ENCODE measurements at regions not wholly inside any gene's neighbourhood (a gene's known extent, or its start where the extent isn't known, plus 50 kb on each side); places are given as distances from the start of the nearest gene placed in this dataset.

DNA sequence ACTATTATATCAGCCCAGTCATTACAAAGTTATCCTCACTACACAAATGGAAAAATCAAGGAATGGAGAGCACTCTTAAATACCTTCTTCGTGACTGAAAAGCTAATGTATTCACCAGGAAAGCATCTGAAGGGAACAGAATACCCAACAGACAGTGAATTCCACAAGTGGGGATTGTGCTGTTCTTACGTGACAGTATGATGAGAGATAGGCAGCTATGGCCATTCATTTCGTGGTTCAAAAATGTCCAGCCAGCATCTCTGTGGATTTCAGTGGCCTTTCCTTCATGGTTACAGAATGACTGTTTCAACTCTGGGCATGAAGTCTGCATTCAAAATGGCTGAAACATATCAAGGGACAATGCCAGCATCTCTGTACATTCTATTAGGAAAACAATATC, 323.8 kb downstream of the PRELID2 start:
- TF ChIP-seq TAF1 (IDR thresholded peaks at IDR 0.05; ENCODE audit: borderline replicate concordance, low read depth, low read length) = no peak
- no peak for FAIRE-seq
- DNase-seq (ENCODE audit: insufficient read length) = no peak

DNA sequence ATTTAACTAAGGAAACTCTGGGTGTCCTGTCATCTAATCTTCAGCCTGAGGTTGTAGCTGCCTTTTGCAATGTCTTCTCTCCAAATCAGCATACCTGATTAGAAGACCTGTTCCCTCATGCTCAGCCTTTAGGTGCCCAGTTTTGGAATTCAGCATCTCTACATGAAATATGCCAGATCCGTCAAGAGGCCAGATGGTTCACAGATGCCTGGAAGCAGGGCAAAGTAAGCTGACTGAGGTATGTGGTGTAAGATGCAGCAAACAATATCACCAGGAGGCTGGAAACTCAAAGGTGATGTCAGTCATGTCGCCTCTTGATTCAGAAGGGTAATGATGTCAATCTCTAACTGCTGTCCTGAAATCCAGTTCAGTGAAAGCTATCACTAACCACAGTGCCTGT, 324.4 kb downstream of the PRELID2 start:
- TF ChIP-seq POLR2A (IDR thresholded peaks at IDR 0.05; ENCODE audit: low read depth, low read length) (no peak), POLR2AphosphoS5 (IDR thresholded peaks at IDR 0.05; ENCODE audit: low read depth, low read length) (no peak), TAF1 (IDR thresholded peaks at IDR 0.05; ENCODE audit: borderline replicate concordance, low read depth, low read length) (no peak)
- DNase-seq (ENCODE audit: insufficient read length) (no peak), FAIRE-seq (no peak)

DNA sequence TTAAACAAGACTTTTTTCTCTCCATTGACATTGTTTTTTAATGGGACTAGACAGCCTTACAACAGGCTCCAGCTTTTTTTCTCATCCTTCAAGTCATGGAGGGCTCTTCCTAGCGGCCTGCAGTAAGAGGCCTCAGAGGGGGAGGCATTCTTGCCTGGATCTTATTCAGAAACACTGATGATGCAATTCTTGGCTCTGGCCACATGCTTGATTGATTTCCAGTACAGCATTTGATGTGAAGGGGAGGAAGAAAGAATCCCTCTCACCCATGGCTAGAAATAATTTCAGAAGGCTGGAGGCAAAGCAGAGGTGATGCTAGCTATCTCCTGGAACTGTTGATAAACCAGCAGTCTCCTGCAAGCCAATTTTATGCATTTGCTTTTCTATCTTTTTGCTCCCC, 324.8 kb downstream of the PRELID2 start:
- TF ChIP-seq TAF1 (IDR thresholded peaks at IDR 0.05; ENCODE audit: borderline replicate concordance, low read depth, low read length) (no peak), POLR2AphosphoS5 (IDR thresholded peaks at IDR 0.05; ENCODE audit: low read depth, low read length) (no peak), POLR2A (IDR thresholded peaks at IDR 0.05; ENCODE audit: low read depth, low read length) (no peak)
- DNase-seq (ENCODE audit: insufficient read length) (no peak), FAIRE-seq (no peak)

DNA sequence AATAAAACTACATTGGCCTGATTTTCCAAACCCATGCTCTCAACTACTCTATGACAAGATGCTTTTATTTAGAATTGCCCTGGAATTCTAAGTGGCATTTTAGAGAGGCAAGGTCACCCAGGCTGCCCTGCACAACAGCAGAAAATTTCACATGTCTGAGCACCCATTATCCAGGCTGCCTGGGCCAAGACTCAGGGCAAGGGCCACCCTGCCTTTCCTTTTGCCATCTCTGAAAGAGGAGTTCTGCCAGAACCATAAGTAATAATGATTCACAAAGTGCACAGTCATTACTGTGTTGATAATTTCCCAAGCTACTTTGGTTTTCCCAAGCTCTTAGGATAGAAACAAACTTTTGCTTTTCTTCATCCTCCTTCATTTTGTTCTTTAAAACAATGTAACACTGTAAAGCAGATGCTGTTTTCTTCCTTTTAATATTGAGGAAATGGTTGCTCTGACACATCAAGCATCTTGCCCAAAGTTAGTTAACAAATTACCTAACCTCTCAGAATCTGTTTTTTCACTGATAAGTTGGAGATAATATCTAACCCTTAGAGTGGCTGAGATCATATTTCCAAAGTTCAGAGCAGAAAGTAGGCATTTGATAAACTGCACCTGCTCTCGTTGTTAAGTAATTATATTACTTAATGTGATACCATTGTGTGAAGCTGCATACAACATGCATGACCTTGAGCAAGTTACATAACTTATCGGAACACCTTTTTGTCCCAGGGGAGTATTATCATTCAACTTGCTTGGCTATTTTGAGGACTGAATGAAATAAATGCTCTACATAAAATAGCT, 325.6 kb downstream of the PRELID2 start:
- no peak for DNase-seq (ENCODE audit: insufficient read length)
- no peak for TF ChIP-seq POLR2A (IDR thresholded peaks at IDR 0.05; ENCODE audit: low read depth, low read length)
- TF ChIP-seq POLR2AphosphoS5 (IDR thresholded peaks at IDR 0.05; ENCODE audit: low read depth, low read length) = no peak
- no peak for TF ChIP-seq TAF1 (IDR thresholded peaks at IDR 0.05; ENCODE audit: borderline replicate concordance, low read depth, low read length)
- no peak for FAIRE-seq

DNA sequence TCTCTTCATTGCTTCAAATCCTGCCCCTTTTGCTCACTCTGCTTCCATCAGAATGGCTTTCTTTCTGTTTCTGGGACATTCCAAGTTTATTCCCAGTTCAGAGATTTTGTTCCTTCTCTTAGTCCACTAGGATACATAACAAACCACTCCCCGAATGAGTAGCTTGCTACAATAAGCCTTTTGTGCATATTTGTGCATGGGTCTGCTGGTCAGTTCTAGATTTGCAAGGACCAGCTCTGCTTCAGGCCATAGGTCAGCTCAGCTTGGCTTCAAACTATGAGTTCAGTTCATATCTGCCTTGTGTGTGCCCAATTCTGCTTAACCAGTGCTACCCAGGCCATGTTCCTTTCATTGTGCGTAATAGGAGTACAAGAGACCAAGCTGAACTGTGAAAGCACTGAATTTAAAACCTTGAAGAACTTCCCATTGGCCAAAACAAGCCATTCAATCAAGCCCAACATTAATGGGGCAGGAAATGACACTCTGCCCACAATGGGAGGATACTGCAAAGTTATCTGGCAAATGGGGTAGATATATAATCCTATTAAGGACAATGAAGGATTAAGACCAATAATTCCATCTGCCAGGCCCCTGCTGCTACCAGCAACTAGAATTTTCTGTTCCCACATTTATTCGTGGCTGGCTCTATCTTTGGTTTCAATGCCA, 328.8 kb downstream of the PRELID2 start:
- FAIRE-seq (no peak), DNase-seq (ENCODE audit: insufficient read length) (no peak)
- TF ChIP-seq TAF1 (IDR thresholded peaks at IDR 0.05; ENCODE audit: borderline replicate concordance, low read depth, low read length) (no peak), POLR2AphosphoS5 (IDR thresholded peaks at IDR 0.05; ENCODE audit: low read depth, low read length) (no peak), POLR2A (IDR thresholded peaks at IDR 0.05; ENCODE audit: low read depth, low read length) (no peak)

DNA sequence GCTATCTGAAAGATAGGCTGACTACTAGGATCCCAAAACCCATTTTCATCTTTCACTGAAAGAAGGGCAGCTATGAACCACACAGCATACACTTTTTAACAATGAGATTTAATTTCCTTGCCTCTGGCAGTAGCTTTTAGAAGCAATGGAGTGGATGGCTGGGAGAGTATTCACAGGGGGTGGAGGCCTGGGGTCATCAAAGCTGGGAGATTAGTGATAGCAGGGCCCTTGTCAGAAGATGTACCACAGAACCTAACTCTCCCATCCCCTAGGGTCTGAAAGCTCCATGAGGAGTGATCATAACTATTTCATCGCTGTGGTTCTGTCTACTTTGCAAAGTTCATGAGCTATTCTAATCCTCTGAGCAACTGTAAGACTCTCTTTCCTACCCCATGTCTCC, 332.2 kb downstream of the PRELID2 start:
- DNase-seq (ENCODE audit: insufficient read length) (no peak), FAIRE-seq (no peak)
- TF ChIP-seq POLR2AphosphoS5 (IDR thresholded peaks at IDR 0.05; ENCODE audit: low read depth, low read length) = no peak
- no peak for TF ChIP-seq TAF1 (IDR thresholded peaks at IDR 0.05; ENCODE audit: borderline replicate concordance, low read depth, low read length)
- no peak for TF ChIP-seq POLR2A (IDR thresholded peaks at IDR 0.05; ENCODE audit: low read depth, low read length)

DNA sequence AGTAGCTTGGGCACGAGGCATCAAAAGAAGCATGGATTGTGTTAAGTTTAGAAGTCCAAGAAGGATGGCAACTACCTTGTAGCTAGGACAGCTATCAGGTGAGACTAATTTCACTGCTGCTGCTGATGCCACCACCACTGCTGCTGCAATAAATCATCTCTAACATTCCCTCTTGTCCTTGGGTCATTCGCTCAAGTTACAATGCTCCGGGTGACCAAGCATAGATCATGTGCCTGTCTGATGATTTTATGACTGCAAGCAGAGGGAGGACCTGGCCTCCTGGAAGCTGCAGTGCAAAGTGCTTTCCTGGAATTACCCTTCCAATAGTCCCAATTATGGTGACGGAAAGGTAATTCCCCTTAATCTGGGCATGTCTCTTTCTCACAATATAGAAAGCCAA, 334.4 kb downstream of the PRELID2 start:
- no peak for DNase-seq (ENCODE audit: insufficient read length)
- no peak for TF ChIP-seq POLR2A (IDR thresholded peaks at IDR 0.05; ENCODE audit: low read depth, low read length)
- no peak for TF ChIP-seq POLR2AphosphoS5 (IDR thresholded peaks at IDR 0.05; ENCODE audit: low read depth, low read length)
- no peak for TF ChIP-seq TAF1 (IDR thresholded peaks at IDR 0.05; ENCODE audit: borderline replicate concordance, low read depth, low read length)
- FAIRE-seq = no peak

DNA sequence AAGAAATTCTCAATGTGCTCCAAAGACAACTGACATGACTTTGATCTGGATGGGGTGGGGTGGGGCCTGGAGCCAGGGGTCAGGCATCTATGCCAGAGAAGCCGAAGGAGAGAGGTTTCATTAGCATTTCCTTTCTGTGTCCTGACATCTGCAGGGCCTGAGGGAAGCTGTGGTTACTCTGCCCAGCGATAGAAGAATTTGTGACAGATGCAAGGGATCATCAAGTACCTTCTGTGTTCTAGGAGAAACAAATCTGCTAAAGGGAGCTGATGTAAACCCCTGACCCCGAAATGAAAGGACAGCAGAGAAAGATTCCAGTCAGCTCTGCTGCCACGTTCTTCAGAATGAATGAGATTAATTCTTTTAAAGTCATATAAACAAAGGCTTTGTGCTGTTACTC, 335.7 kb downstream of the PRELID2 start:
- DNase-seq (ENCODE audit: insufficient read length) (no peak), FAIRE-seq (no peak)
- TF ChIP-seq POLR2A (IDR thresholded peaks at IDR 0.05; ENCODE audit: low read depth, low read length) (no peak), POLR2AphosphoS5 (IDR thresholded peaks at IDR 0.05; ENCODE audit: low read depth, low read length) (no peak), TAF1 (IDR thresholded peaks at IDR 0.05; ENCODE audit: borderline replicate concordance, low read depth, low read length) (no peak)

DNA sequence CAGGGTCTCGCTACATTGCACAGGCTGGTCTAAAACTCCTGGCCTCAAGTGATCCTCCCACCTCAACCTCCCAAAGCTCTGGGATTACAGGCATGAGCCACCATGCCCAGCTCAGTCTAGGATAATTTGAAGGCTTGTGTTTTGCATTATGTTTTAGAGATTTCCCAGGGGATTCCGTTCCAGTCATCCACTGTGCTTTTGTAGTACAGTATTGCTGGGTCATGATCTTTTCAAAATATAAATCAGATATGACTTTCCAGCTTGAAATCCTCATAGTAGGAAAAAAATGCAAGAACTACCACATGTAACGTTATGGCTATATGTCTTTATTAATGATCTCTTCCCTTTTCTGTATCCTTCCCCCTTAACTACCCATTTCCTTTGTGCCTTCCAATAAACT, 338.1 kb downstream of the PRELID2 start:
- DNase-seq (ENCODE audit: insufficient read length) (no peak), FAIRE-seq (no peak)
- TF ChIP-seq POLR2A (IDR thresholded peaks at IDR 0.05; ENCODE audit: low read depth, low read length) (no peak), TAF1 (IDR thresholded peaks at IDR 0.05; ENCODE audit: borderline replicate concordance, low read depth, low read length) (no peak), POLR2AphosphoS5 (IDR thresholded peaks at IDR 0.05; ENCODE audit: low read depth, low read length) (no peak)

DNA sequence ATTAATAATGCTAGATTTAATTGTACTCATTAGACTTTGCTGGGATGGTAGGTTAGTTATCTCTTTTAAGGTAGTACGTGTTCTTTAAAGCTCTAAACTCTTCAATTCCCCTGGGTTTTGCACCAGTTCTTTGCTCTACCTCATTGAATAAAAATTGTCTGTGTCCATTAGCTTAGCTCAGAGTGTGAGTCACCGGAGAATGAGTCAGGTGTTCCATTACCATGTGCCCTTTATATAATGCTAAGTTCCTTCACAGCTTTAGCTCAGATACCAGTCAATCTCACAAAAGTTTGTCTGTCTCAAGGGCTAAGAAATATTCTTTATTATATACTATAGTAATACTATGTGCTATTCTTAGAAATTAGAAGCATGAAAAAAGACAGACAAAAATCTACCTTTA, 339.4 kb downstream of the PRELID2 start:
- FAIRE-seq (no peak), DNase-seq (ENCODE audit: insufficient read length) (no peak)
- TF ChIP-seq POLR2A (IDR thresholded peaks at IDR 0.05; ENCODE audit: low read depth, low read length) (no peak), TAF1 (IDR thresholded peaks at IDR 0.05; ENCODE audit: borderline replicate concordance, low read depth, low read length) (no peak), POLR2AphosphoS5 (IDR thresholded peaks at IDR 0.05; ENCODE audit: low read depth, low read length) (no peak)

DNA sequence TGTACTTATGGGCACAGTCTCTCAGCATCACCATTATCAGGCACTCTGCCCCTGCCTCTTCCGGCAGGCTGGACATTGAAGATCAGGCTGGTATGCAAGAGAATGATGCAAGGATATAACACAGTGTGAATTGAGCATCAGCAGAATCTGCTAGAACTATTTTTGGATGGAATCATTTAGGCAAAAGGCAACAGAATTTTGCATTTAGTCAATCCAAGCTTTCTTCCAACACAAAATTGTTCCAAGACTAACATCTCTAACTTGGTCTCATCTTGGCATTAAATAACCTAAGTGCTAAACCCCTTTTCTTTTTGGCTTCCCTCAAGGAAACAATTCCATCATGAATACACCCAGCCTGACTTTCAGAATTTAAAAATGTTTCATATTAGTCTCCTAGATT, 339.9 kb downstream of the PRELID2 start:
- FAIRE-seq (no peak), DNase-seq (ENCODE audit: insufficient read length) (no peak)
- no peak for TF ChIP-seq POLR2AphosphoS5 (IDR thresholded peaks at IDR 0.05; ENCODE audit: low read depth, low read length)
- TF ChIP-seq TAF1 (IDR thresholded peaks at IDR 0.05; ENCODE audit: borderline replicate concordance, low read depth, low read length) = no peak
- no peak for TF ChIP-seq POLR2A (IDR thresholded peaks at IDR 0.05; ENCODE audit: low read depth, low read length)

DNA sequence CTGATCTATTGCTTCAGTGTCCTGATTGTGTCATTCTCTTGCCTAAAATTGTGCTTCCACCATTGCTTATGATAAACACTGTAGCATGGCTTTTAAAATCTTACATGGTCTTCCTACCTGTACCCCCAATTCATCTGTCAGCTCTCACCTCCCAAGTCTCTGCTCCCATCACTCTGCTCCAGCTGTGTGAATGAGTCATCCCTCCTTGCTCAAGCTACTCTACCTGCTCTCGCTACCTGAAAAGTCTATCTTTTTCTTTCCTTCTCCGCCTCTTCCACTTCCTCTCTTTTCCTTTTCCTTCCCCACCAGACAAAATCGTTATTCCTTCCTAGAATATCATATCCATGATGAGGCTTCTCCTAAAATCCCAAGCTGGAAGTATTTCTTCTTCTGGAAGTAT, 341.7 kb downstream of the PRELID2 start:
- DNase-seq (ENCODE audit: insufficient read length) (no peak), FAIRE-seq (no peak)
- no peak for TF ChIP-seq POLR2AphosphoS5 (IDR thresholded peaks at IDR 0.05; ENCODE audit: low read depth, low read length)
- TF ChIP-seq POLR2A (IDR thresholded peaks at IDR 0.05; ENCODE audit: low read depth, low read length) = no peak
